ENCODE measurements at regions not wholly inside any gene's neighbourhood (a gene's known extent, or its start where the extent isn't known, plus 50 kb on each side); places are given as distances from the start of the nearest gene placed in this dataset.

GRCh38 chr3:194987571-194988494, 283.1 kb downstream of the XXYLT1 start:
- DNase-seq (ENCODE audit: low read depth in 2 of 2, low spot score in 1 of 2), result no peak

- DNase-seq (ENCODE audit: low read depth in 2 of 2, low spot score in 1 of 2), result no peak
These were observed 282.3 kb downstream of the XXYLT1 start for GRCh38 chr3:194988495-194989165.

- no peak for DNase-seq (ENCODE audit: low read depth in 2 of 2, low spot score in 1 of 2)
These were observed 281.7 kb downstream of the XXYLT1 start for GRCh38 chr3:194989241-194989640.

- no peak for DNase-seq (ENCODE audit: low read depth in 2 of 2, low spot score in 1 of 2)
These were observed 280.3 kb downstream of the XXYLT1 start for GRCh38 chr3:194990454-194991337.

- no peak for DNase-seq (ENCODE audit: low read depth in 2 of 2, low spot score in 1 of 2)
These were observed 279.7 kb downstream of the XXYLT1 start for GRCh38 chr3:194991338-194991654.

- no peak for DNase-seq (ENCODE audit: low read depth in 2 of 2, low spot score in 1 of 2)
These were observed 277.1 kb downstream of the XXYLT1 start for GRCh38 chr3:194993896-194994295.

GRCh38 chr3:194994551-194994981, 276.4 kb downstream of the XXYLT1 start:
- DNase-seq (ENCODE audit: low read depth in 2 of 2, low spot score in 1 of 2), result no peak

- no peak for DNase-seq (ENCODE audit: low read depth in 2 of 2, low spot score in 1 of 2)
These were observed 275.6 kb downstream of the XXYLT1 start for GRCh38 chr3:194995334-194995733.

- DNase-seq (ENCODE audit: low read depth in 2 of 2, low spot score in 1 of 2), result no peak
These were observed 275.0 kb downstream of the XXYLT1 start for GRCh38 chr3:194995922-194996321.

GRCh38 chr3:194996746-194997145, 274.2 kb downstream of the XXYLT1 start:
- no peak for DNase-seq (ENCODE audit: low read depth in 2 of 2, low spot score in 1 of 2)

- DNase-seq (ENCODE audit: low read depth in 2 of 2, low spot score in 1 of 2), result no peak
These were observed 272.5 kb downstream of the XXYLT1 start for GRCh38 chr3:194998417-194998816.

GRCh38 chr3:194998948-194999347, 272.0 kb downstream of the XXYLT1 start:
- DNase-seq (ENCODE audit: low read depth in 2 of 2, low spot score in 1 of 2), result no peak

GRCh38 chr3:194999491-194999890, 271.5 kb downstream of the XXYLT1 start:
- DNase-seq (ENCODE audit: low read depth in 2 of 2, low spot score in 1 of 2), result no peak

GRCh38 chr3:195001261-195001660, 269.7 kb downstream of the XXYLT1 start:
- DNase-seq (ENCODE audit: low read depth in 2 of 2, low spot score in 1 of 2), result no peak

GRCh38 chr3:195001961-195002861, 268.7 kb downstream of the XXYLT1 start:
- no peak for DNase-seq (ENCODE audit: low read depth in 2 of 2, low spot score in 1 of 2)

- DNase-seq (ENCODE audit: low read depth in 2 of 2, low spot score in 1 of 2), result no peak
These were observed 267.7 kb downstream of the XXYLT1 start for GRCh38 chr3:195003006-195003892.

- DNase-seq (ENCODE audit: low read depth in 2 of 2, low spot score in 1 of 2), result no peak
These were observed 267.1 kb downstream of the XXYLT1 start for GRCh38 chr3:195003893-195004289.

- DNase-seq (ENCODE audit: low read depth in 2 of 2, low spot score in 1 of 2), result no peak
These were observed 266.3 kb downstream of the XXYLT1 start for GRCh38 chr3:195004512-195005250.

- no peak for DNase-seq (ENCODE audit: low read depth in 2 of 2, low spot score in 1 of 2)
These were observed 265.7 kb downstream of the XXYLT1 start for GRCh38 chr3:195005251-195005620.
